H9 (cell line): ENCODE measurements at regions not wholly inside any gene's neighbourhood (a gene's known extent, or its start where the extent isn't known, plus 50 kb on each side); places are given as distances from the start of the nearest gene placed in this dataset.

Source experiments
- DNase-seq: peaks from one replicate; pipeline ENCODE4 v3.0.0-alpha.2; 2017
- H2AFZ ChIP-seq: one replicate; pipeline ENCODE4 v1.6.1; 2013; ENCODE audit warnings: mild to moderate bottlenecking, low read length, control low read depth, moderate library complexity
- H2AK5ac ChIP-seq: 2 replicates; pipeline ENCODE4 v1.6.1; 2013; ENCODE audit warnings: low read length, control low read depth, mixed read lengths; ENCODE audit not compliant: insufficient read length
- H2BK120ac ChIP-seq: one replicate; pipeline ENCODE4 v1.6.1; 2013; ENCODE audit warnings: low read depth, mild to moderate bottlenecking, low read length, control low read depth, inconsistent platforms; ENCODE audit not compliant: poor library complexity, severe bottlenecking
- H2BK12ac ChIP-seq: 2 replicates; pipeline ENCODE4 v1.6.1; 2013; ENCODE audit warnings: low read length, control low read depth, mixed read lengths, low read depth; ENCODE audit not compliant: insufficient read length
- H2BK15ac ChIP-seq: 2 replicates; pipeline ENCODE4 v1.6.1; 2013; ENCODE audit warnings: low read depth, low read length, control low read depth
- H2BK20ac ChIP-seq: one replicate; pipeline ENCODE4 v1.6.1; 2013; ENCODE audit warnings: low read depth, mild to moderate bottlenecking, low read length, control low read depth, inconsistent platforms; ENCODE audit not compliant: poor library complexity, severe bottlenecking
- H2BK5ac ChIP-seq: 2 replicates; pipeline ENCODE4 v1.6.1; 2013; ENCODE audit warnings: low read length, control low read depth, mixed read lengths; ENCODE audit not compliant: insufficient read length
- H3K14ac ChIP-seq: 2 replicates; pipeline ENCODE4 v1.6.1; 2013; ENCODE audit warnings: low read length, control low read depth; ENCODE audit not compliant: insufficient read depth
- H3K18ac ChIP-seq: 2 replicates; pipeline ENCODE4 v1.6.1; 2013; ENCODE audit warnings: low read depth, mild to moderate bottlenecking, mixed read lengths, low read length, control low read depth; ENCODE audit not compliant: insufficient read length
- H3K23ac ChIP-seq: 2 replicates; pipeline ENCODE4 v1.6.1; 2013; ENCODE audit warnings: low read length, control low read depth, mixed read lengths, low read depth; ENCODE audit not compliant: insufficient read length
- H3K23me2 ChIP-seq: 2 replicates; pipeline ENCODE4 v1.6.1; 2013; ENCODE audit warnings: low read depth, mild to moderate bottlenecking, mixed read lengths, low read length, control low read depth; ENCODE audit not compliant: insufficient read length, poor library complexity, severe bottlenecking
- H3K27ac ChIP-seq: 2 replicates; pipeline ENCODE4 v1.5.1; 2013; ENCODE audit warnings: low read length, control low read depth, mixed read lengths, low read depth; ENCODE audit not compliant: insufficient read length
- H3K27me3 ChIP-seq: 2 replicates; pipeline ENCODE4 v1.6.1; 2013; ENCODE audit warnings: low read length, control low read depth, inconsistent platforms; ENCODE audit not compliant: insufficient read depth
- H3K4ac ChIP-seq: 2 replicates; pipeline ENCODE4 v1.6.1; 2013; ENCODE audit warnings: low read depth, mild to moderate bottlenecking, control low read depth, inconsistent platforms, low read length, moderate library complexity
- H3K4me1 ChIP-seq: 2 replicates; pipeline ENCODE4 v1.6.1; 2013; ENCODE audit warnings: low read length, control low read depth, inconsistent platforms; ENCODE audit not compliant: insufficient read depth
- H3K4me2 ChIP-seq: 2 replicates; pipeline ENCODE4 v1.6.1; 2013; ENCODE audit warnings: low read length, control low read depth, mixed read lengths; ENCODE audit not compliant: insufficient read length, insufficient read depth
- H3K56ac ChIP-seq: 2 replicates; pipeline ENCODE4 v1.6.1; 2013; ENCODE audit warnings: low read depth, mild to moderate bottlenecking, mixed read lengths, low read length, control low read depth; ENCODE audit not compliant: insufficient read length
- H3K79me1 ChIP-seq: 2 replicates; pipeline ENCODE4 v1.6.1; 2013; ENCODE audit warnings: low read depth, mild to moderate bottlenecking, moderate library complexity, low read length, control low read depth, inconsistent platforms; ENCODE audit not compliant: insufficient read depth, poor library complexity, severe bottlenecking
- H3K79me2 ChIP-seq: 2 replicates; pipeline ENCODE4 v1.6.1; 2013; ENCODE audit warnings: low read length, control low read depth, inconsistent platforms; ENCODE audit not compliant: insufficient read depth
- H3K9ac ChIP-seq: 2 replicates; pipeline ENCODE4 v1.6.1; 2013; ENCODE audit warnings: low read length, control low read depth, mixed read lengths; ENCODE audit not compliant: insufficient read length; ENCODE audit errors: extremely low read depth
- H3K9me3 ChIP-seq: one replicate; pipeline ENCODE4 v1.6.1; 2013; ENCODE audit warnings: low read depth, low read length, inconsistent platforms; ENCODE audit not compliant: control insufficient read depth
- H3T11ph ChIP-seq: one replicate; pipeline ENCODE4 v1.6.1; 2013; ENCODE audit warnings: mild to moderate bottlenecking, low read length, control low read depth, inconsistent platforms
- H4K20me1 ChIP-seq: one replicate; pipeline ENCODE4 v1.6.1; 2013; ENCODE audit not compliant: control insufficient read depth, insufficient read length, insufficient read depth
- H4K5ac ChIP-seq: 2 replicates; pipeline ENCODE4 v1.6.1; 2013; ENCODE audit warnings: low read depth, mild to moderate bottlenecking, mixed read lengths, low read length, control low read depth; ENCODE audit not compliant: insufficient read length
- H4K8ac ChIP-seq: replicated peaks from 2 replicates; pipeline ENCODE4 v1.6.1; 2013; ENCODE audit warnings: low read length, control low read depth, mixed read lengths, low read depth; ENCODE audit not compliant: insufficient read length
- H4K91ac ChIP-seq: 2 replicates; pipeline ENCODE4 v1.6.1; 2013; ENCODE audit warnings: low read depth, mild to moderate bottlenecking, moderate library complexity, mixed read lengths, low read length, control low read depth; ENCODE audit not compliant: insufficient read length
- H3K27ac Mint-ChIP-seq, 3 experiments: 2 replicates in 2 of 3; 3 replicates in 1 of 3; pipeline ENCODE4 v1.8.0; 2020 to 2021; ENCODE audit warnings: mixed read lengths in 3 of 3, mild to moderate bottlenecking in 1 of 3, moderate library complexity in 1 of 3
- H3K27me3 Mint-ChIP-seq: 2 replicates; pipeline ENCODE4 v1.8.0; 2021; ENCODE audit warnings: low read depth, mild to moderate bottlenecking, moderate library complexity, mixed read lengths
- H3K36me3 Mint-ChIP-seq, 3 experiments: 2 replicates in 2 of 3; 3 replicates in 1 of 3; pipeline ENCODE4 v1.8.0; 2020 to 2021; ENCODE audit warnings: low read depth in 3 of 3, mixed read lengths in 3 of 3; ENCODE audit not compliant: insufficient read depth in 1 of 3
- H3K4me1 Mint-ChIP-seq, 2 experiments: 2 replicates each; pipeline ENCODE4 v1.8.0; 2020; ENCODE audit warnings: mixed read lengths in 2 of 2
- H3K4me3 Mint-ChIP-seq, 2 experiments: 2 replicates in 1 of 2; 3 replicates in 1 of 2; pipeline ENCODE4 v1.8.0; 2020 to 2021; ENCODE audit warnings: mild to moderate bottlenecking in 2 of 2, mixed read lengths in 2 of 2, moderate library complexity in 1 of 2
- H3K9me3 Mint-ChIP-seq, 2 experiments: 2 replicates in 1 of 2; 3 replicates in 1 of 2; pipeline ENCODE4 v1.8.0; 2020; ENCODE audit warnings: mild to moderate bottlenecking in 2 of 2, mixed read lengths in 2 of 2, moderate library complexity in 1 of 2
- WGBS: extraction: QIAGEN DNeasy Blood & Tissue Kit; methylation state at CpG from one replicate; pipeline ENCODE4 v1.1.7; 2013; ENCODE audit warnings: missing lambda C conversion rate, low lambda C conversion rate, mixed read lengths; ENCODE audit not compliant: insufficient read length; ENCODE audit errors: extremely low coverage; 5-methylcytosine and 5-hydroxymethylcytosine counted together
- TF ChIP-seq, protein P1 (sequence below): fragments of 200-600 bp; sonication (generic); conservative IDR thresholded peaks from 3 replicates; pipeline ENCODE4 v1.8.0; 2021; ENCODE audit warnings: antibody characterized with exemption, mild to moderate bottlenecking

- no peak overlapping the region for H2BK120ac ChIP-seq
- TF ChIP-seq, protein P1, sequence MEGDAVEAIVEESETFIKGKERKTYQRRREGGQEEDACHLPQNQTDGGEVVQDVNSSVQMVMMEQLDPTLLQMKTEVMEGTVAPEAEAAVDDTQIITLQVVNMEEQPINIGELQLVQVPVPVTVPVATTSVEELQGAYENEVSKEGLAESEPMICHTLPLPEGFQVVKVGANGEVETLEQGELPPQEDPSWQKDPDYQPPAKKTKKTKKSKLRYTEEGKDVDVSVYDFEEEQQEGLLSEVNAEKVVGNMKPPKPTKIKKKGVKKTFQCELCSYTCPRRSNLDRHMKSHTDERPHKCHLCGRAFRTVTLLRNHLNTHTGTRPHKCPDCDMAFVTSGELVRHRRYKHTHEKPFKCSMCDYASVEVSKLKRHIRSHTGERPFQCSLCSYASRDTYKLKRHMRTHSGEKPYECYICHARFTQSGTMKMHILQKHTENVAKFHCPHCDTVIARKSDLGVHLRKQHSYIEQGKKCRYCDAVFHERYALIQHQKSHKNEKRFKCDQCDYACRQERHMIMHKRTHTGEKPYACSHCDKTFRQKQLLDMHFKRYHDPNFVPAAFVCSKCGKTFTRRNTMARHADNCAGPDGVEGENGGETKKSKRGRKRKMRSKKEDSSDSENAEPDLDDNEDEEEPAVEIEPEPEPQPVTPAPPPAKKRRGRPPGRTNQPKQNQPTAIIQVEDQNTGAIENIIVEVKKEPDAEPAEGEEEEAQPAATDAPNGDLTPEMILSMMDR, result no peak
- H3K56ac ChIP-seq, result no peak overlapping the region
- no peaks in the 10 kb centered on the region for H3K27me3 ChIP-seq
- H2BK5ac ChIP-seq, result no peak overlapping the region
- DNase-seq, result no peak
- no peaks in the 10 kb centered on the region for H3K9me3 ChIP-seq
- no peak overlapping the region for H4K8ac ChIP-seq
- H3K4me1 Mint-ChIP-seq, result peaks cover 3% of the 10 kb centered on the region in 2 experiments
- no peak overlapping the region for H2BK20ac ChIP-seq
- no peak overlapping the region for H3K4me2 ChIP-seq
- no peak overlapping the region for H3K27ac ChIP-seq
- H3K14ac ChIP-seq, result no peak overlapping the region
- peaks cover 17 to 22% of the 10 kb centered on the region in 2 experiments for H3K9me3 Mint-ChIP-seq
- no peak overlapping the region for H3K9ac ChIP-seq
- no peaks in the 10 kb centered on the region for H3K79me2 ChIP-seq
- H2AFZ ChIP-seq, result no peak overlapping the region
- H3K4me1 ChIP-seq, result no peaks in the 10 kb centered on the region
- H3K79me1 ChIP-seq, result no peaks in the 10 kb centered on the region
- H3K18ac ChIP-seq, result no peak overlapping the region
- no peak overlapping the region for H2BK12ac ChIP-seq
- H3K27me3 Mint-ChIP-seq, result peaks cover 6% of the 10 kb centered on the region
- no peaks in the 10 kb centered on the region for H4K20me1 ChIP-seq
- H4K91ac ChIP-seq, result no peak overlapping the region
- H3K23me2 ChIP-seq, result no peaks in the 10 kb centered on the region
- H4K5ac ChIP-seq, result no peak overlapping the region
- no peak overlapping the region for H3K4ac ChIP-seq
- H2BK15ac ChIP-seq, result no peak overlapping the region
- no peak overlapping the region for H3K4me3 Mint-ChIP-seq
- no peak overlapping the region for H3K23ac ChIP-seq
- H3K27ac Mint-ChIP-seq, result no peak overlapping the region
- H3T11ph ChIP-seq, result no peak overlapping the region
- no peak overlapping the region for H2AK5ac ChIP-seq
- peaks cover 7 to 19% (median 9%) of the 10 kb centered on the region in 3 experiments; a peak in 5 of 7 replicates for H3K36me3 Mint-ChIP-seq
- no CpG with 5 or more reads among the region's 2 CpGs for WGBS
Observed at GRCh38 chr20:60652046-60652445, 600.0 kb upstream of the CDH4 start.
